Caco-2 (cell line): ENCODE measurements at regions not wholly inside any gene's neighbourhood (a gene's known extent, or its start where the extent isn't known, plus 50 kb on each side); places are given as distances from the start of the nearest gene placed in this dataset.

Experiments used
- BruUV-seq: library from RNA; stranded (reverse); fragments of 400-500 nt; replicated peaks from 2 replicates; lab custom pipeline; 2021; lab: Mats Ljungman, UMichigan
- CTCF ChIA-PET: fragments of 300-600 bp; sonication (Branson Sonifier 250); formaldehyde crosslinking; loops from one replicate; lab custom pipeline; 2022; ENCODE audit warnings: antibody characterized with exemption; lab: Charles Lee
- POLR2A ChIA-PET: fragments of 300-600 bp; sonication (Branson Sonifier 250); formaldehyde crosslinking; loops from one replicate; lab custom pipeline; 2022; ENCODE audit warnings: antibody characterized with exemption; lab: Charles Lee
- DNase-seq, 2 experiments: peaks; one replicate each; pipeline versions ENCODE4 v3.0.0 to v3.0.0-alpha.2; 2020 to 2022
- H3K27me3 ChIP-seq: replicated peaks from 2 replicates; pipeline ENCODE4 v1.6.0; 2011; ENCODE audit warnings: low read length; ENCODE audit not compliant: control insufficient read depth, insufficient read depth
- H3K36me3 ChIP-seq: 2 replicates; pipeline ENCODE4 v1.5.1; 2011; ENCODE audit warnings: low read length; ENCODE audit not compliant: control insufficient read depth, insufficient read depth
- H3K4me1 ChIP-seq: fragments of 250-450 bp; sonication (Bioruptor Pico); 2 replicates; pipeline ENCODE4 v1.5.1; 2020; ENCODE audit warnings: mild to moderate bottlenecking
- H3K4me3 ChIP-seq: 2 replicates; pipeline ENCODE4 v1.5.1; 2011; ENCODE audit warnings: low read depth, mild to moderate bottlenecking, control low read depth, low read length
- H3K9me3 ChIP-seq: fragments of 250-450 bp; sonication (Bioruptor Pico); 2 replicates; pipeline ENCODE4 v1.5.1; 2020; ENCODE audit warnings: mild to moderate bottlenecking, moderate library complexity
- H3K27ac Mint-ChIP-seq: one replicate; pipeline ENCODE4 v1.8.0; 2022; ENCODE audit warnings: mixed read lengths; ENCODE audit not compliant: unreplicated experiment
- H3K27me3 Mint-ChIP-seq: one replicate; pipeline ENCODE4 v1.8.0; 2022; ENCODE audit warnings: mixed read lengths; ENCODE audit not compliant: insufficient read depth, unreplicated experiment
- H3K36me3 Mint-ChIP-seq: one replicate; pipeline ENCODE4 v1.8.0; 2022; ENCODE audit warnings: mild to moderate bottlenecking, mixed read lengths; ENCODE audit not compliant: insufficient read depth, unreplicated experiment
- H3K4me1 Mint-ChIP-seq: one replicate; pipeline ENCODE4 v1.8.0; 2022; ENCODE audit warnings: low read depth, mixed read lengths; ENCODE audit not compliant: unreplicated experiment
- H3K4me3 Mint-ChIP-seq: one replicate; pipeline ENCODE4 v1.8.0; 2022; ENCODE audit warnings: mild to moderate bottlenecking, moderate library complexity, mixed read lengths; ENCODE audit not compliant: unreplicated experiment
- H3K9me3 Mint-ChIP-seq: one replicate; pipeline ENCODE4 v1.8.0; 2022; ENCODE audit warnings: mixed read lengths; ENCODE audit not compliant: unreplicated experiment
- CTCF ChIP-seq, 2 experiments: fragments of 200-600 bp in 1 of 2; IDR thresholded peaks; 1 replicate in 1 of 2; 2 replicates in 1 of 2; pipeline versions ENCODE4 v1.5.1 to v1.8.0; 2011 to 2022; ENCODE audit warnings: antibody characterized with exemption in 1 of 2, control low read depth in 1 of 2, inconsistent platforms in 1 of 2, low read depth in 1 of 2, low read length in 1 of 2, mild to moderate bottlenecking in 1 of 2, moderate library complexity in 1 of 2; ENCODE audit not compliant: insufficient read depth in 1 of 2, severe bottlenecking in 1 of 2, unreplicated experiment in 1 of 2
- intact Hi-C: fragments of 100-400 bp; cut with micrococcal nuclease; formaldehyde crosslinking; loops from one replicate; pipeline ENCODE4 v1.10.0; 2022; ENCODE audit not compliant: unreplicated experiment

DNA sequence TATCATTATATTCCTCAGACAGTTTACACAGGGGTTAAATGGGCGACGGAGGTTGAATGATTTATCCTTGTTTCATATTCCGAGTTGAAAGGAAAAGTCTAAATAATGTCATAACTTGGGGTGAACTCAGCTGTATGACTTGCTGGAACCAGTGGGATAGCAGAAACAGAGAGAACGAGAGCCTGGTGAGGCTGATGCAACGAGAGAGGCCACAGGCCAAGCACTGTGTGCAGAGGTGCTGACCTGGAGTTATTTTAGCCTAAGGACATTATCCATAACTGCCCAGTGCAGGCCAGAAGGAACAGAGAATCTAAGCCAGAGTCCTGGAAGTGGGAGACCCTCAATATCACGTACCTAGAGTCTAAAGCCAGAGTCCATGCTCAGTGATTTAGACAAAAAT is 394.9 kb downstream of the MAFB start:
- CTCF ChIA-PET = no interaction called here
- no peaks in the 10 kb centered on the region for H3K4me1 ChIP-seq
- no peaks in the 10 kb centered on the region for H3K4me1 Mint-ChIP-seq
- intact Hi-C loops = loop anchor here (2.0 kb wide), 1 partner anchor 17 kb away; no protein-coding TSS in a partner anchor
- POLR2A ChIA-PET = no interaction called here
- H3K27ac Mint-ChIP-seq = no peak overlapping the region
- no peak for TF ChIP-seq CTCF (IDR thresholded peaks at IDR 0.05; ENCODE audit: insufficient read depth in 1 of 2, low read depth in 1 of 2, low read length in 1 of 2, severe bottlenecking in 1 of 2, unreplicated experiment in 1 of 2)
- BruUV-seq = no TSS peak
- DNase-seq = no peak
- no peaks in the 10 kb centered on the region for H3K9me3 Mint-ChIP-seq
- no peaks in the 10 kb centered on the region for H3K36me3 Mint-ChIP-seq
- no peak overlapping the region for H3K4me3 Mint-ChIP-seq
- H3K27me3 ChIP-seq = no peaks in the 10 kb centered on the region
- H3K27me3 Mint-ChIP-seq = peaks cover 7% of the 10 kb centered on the region
- H3K9me3 ChIP-seq = peaks cover 8% of the 10 kb centered on the region
- H3K36me3 ChIP-seq = no peaks in the 10 kb centered on the region
- H3K4me3 ChIP-seq = no peak overlapping the region

GRCh38 chr20:40293740-40294139 is 395.3 kb downstream of the MAFB start:
- no TSS peak for BruUV-seq
- H3K9me3 ChIP-seq = peaks cover 8% of the 10 kb centered on the region
- ChIA-PET CTCF (no interaction called here), POLR2A (no interaction called here)
- H3K4me3 ChIP-seq = no peak overlapping the region
- H3K9me3 Mint-ChIP-seq = no peaks in the 10 kb centered on the region
- no peak for DNase-seq
- no peaks in the 10 kb centered on the region for H3K36me3 Mint-ChIP-seq
- no peaks in the 10 kb centered on the region for H3K27me3 ChIP-seq
- no peak overlapping the region for H3K4me3 Mint-ChIP-seq
- H3K27ac Mint-ChIP-seq = no peak overlapping the region
- no peaks in the 10 kb centered on the region for H3K4me1 Mint-ChIP-seq
- intact Hi-C loops = loop anchor here (2.0 kb wide), 1 partner anchor 17 kb away; no protein-coding TSS in a partner anchor
- no peaks in the 10 kb centered on the region for H3K4me1 ChIP-seq
- no peaks in the 10 kb centered on the region for H3K36me3 ChIP-seq
- TF ChIP-seq CTCF (IDR thresholded peaks at IDR 0.05; ENCODE audit: insufficient read depth in 1 of 2, low read depth in 1 of 2, low read length in 1 of 2, severe bottlenecking in 1 of 2, unreplicated experiment in 1 of 2) = no peak
- H3K27me3 Mint-ChIP-seq = peaks cover 9% of the 10 kb centered on the region

DNA sequence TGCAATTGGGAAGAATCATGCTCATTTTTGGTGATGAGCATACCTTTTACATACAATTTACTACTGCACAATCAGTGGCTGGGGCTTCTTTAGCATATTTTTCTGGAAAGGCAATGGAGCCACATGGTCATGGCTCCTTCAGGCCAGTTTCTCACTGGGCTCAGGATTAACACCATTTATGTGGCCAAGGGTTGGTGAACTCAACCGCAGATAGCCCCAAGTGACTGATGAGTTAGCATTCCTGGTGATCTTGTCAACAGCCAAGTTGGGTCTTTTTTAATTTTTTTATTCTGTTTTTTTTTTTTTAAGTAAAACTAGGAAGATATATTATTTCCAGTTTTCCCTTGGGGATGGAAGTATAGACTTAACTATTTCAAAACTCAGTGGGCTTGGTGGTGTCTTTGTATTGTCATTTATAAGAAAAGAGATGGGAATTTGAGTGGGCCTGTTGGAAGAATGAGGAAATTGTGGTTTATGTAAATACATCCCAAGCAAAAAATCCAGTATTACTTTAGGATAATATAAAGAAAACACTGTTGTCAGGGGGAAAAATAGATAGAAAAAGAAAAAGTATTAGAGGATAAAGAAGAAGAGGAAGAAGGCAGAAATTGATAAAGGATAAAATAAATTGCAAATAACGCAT is 397.4 kb downstream of the MAFB start:
- BruUV-seq = no TSS peak
- H3K27me3 ChIP-seq = peaks cover 1% of the 10 kb centered on the region
- Mint-ChIP-seq H3K4me1 (no peaks in the 10 kb centered on the region), H3K9me3 (no peaks in the 10 kb centered on the region), H3K27me3 (peaks cover 11% of the 10 kb centered on the region), H3K4me3 (no peak overlapping the region), H3K27ac (no peak overlapping the region), H3K36me3 (no peaks in the 10 kb centered on the region)
- no peaks in the 10 kb centered on the region for H3K36me3 ChIP-seq
- intact Hi-C loops = no loop called here
- DNase-seq = no peak
- no peak overlapping the region for H3K4me3 ChIP-seq
- ChIA-PET CTCF (no interaction called here), POLR2A (no interaction called here)
- TF ChIP-seq CTCF (IDR thresholded peaks at IDR 0.05; ENCODE audit: insufficient read depth in 1 of 2, low read depth in 1 of 2, low read length in 1 of 2, severe bottlenecking in 1 of 2, unreplicated experiment in 1 of 2) = no peak
- no peaks in the 10 kb centered on the region for H3K4me1 ChIP-seq
- no peaks in the 10 kb centered on the region for H3K9me3 ChIP-seq
